WTC11 (cell line): ENCODE measurements at regions not wholly inside any gene's neighbourhood (a gene's known extent, or its start where the extent isn't known, plus 50 kb on each side); places are given as distances from the start of the nearest gene placed in this dataset.

Source experiments
- ATAC-seq: fragments of 200-7000 bp; cut with Tn5 transposase; 2 replicates; pipeline ENCODE4 v1.10.0; 2021; ENCODE audit warnings: mild to moderate bottlenecking, moderate library complexity
- CTCF ChIA-PET: fragments of 300-600 bp; sonication (Branson Sonifier 250); formaldehyde crosslinking; loops from one replicate; lab custom pipeline; 2021; ENCODE audit warnings: antibody characterized with exemption; lab: Charles Lee
- POLR2A ChIA-PET: fragments of 350-600 bp; sonication (Branson Sonifier 250); formaldehyde crosslinking; loops from one replicate; lab custom pipeline; 2021; ENCODE audit warnings: antibody characterized with exemption; lab: Charles Lee
- DNase-seq: peaks from one replicate; pipeline ENCODE4 v3.0.0; 2021; ENCODE audit warnings: low spot score
- H3K27ac Mint-ChIP-seq: 2 replicates; pipeline ENCODE4 v1.8.0; 2021; ENCODE audit warnings: mixed read lengths
- H3K27me3 Mint-ChIP-seq: 2 replicates; pipeline ENCODE4 v1.8.0; 2021; ENCODE audit warnings: low read depth, mild to moderate bottlenecking, moderate library complexity, mixed read lengths
- H3K36me3 Mint-ChIP-seq: 2 replicates; pipeline ENCODE4 v1.8.0; 2021; ENCODE audit warnings: mixed read lengths
- H3K4me1 Mint-ChIP-seq: 2 replicates; pipeline ENCODE4 v1.8.0; 2022; ENCODE audit warnings: mixed read lengths
- H3K4me3 Mint-ChIP-seq: 2 replicates; pipeline ENCODE4 v1.8.0; 2021; ENCODE audit warnings: mild to moderate bottlenecking, moderate library complexity, mixed read lengths
- H3K9me3 Mint-ChIP-seq: 2 replicates; pipeline ENCODE4 v1.8.0; 2021; ENCODE audit warnings: mixed read lengths
- ATF1 ChIP-seq: sonication (generic); formaldehyde crosslinking; IDR thresholded peaks from 2 replicates; pipeline ENCODE4 v1.8.1; 2023; ENCODE audit warnings: mild to moderate bottlenecking, moderate library complexity, missing genetic modification reagents
- ATF3 ChIP-seq: sonication (generic); formaldehyde crosslinking; conservative IDR thresholded peaks from 2 replicates; pipeline ENCODE4 v1.8.1; 2022; ENCODE audit warnings: mild to moderate bottlenecking, missing genetic modification reagents
- CREM ChIP-seq: sonication (generic); formaldehyde crosslinking; IDR thresholded peaks from 2 replicates; pipeline ENCODE4 v1.8.1; 2022; ENCODE audit warnings: mild to moderate bottlenecking, missing genetic modification reagents, moderate library complexity
- EMX1 ChIP-seq: fragments of 250-450 bp; sonication (Bioruptor Pico); IDR thresholded peaks from 2 replicates; pipeline ENCODE4 v1.8.0; 2021; ENCODE audit warnings: mild to moderate bottlenecking
- ESRRA ChIP-seq: sonication (generic); formaldehyde crosslinking; IDR thresholded peaks from 2 replicates; pipeline ENCODE4 v1.8.1; 2022; ENCODE audit warnings: mild to moderate bottlenecking, missing genetic modification reagents, borderline replicate concordance
- FOXJ3 ChIP-seq: sonication (generic); formaldehyde crosslinking; IDR thresholded peaks from 2 replicates; pipeline ENCODE4 v1.9.0; 2021; ENCODE audit warnings: missing genetic modification reagents, mild to moderate bottlenecking, borderline replicate concordance
- FOXK1 ChIP-seq: sonication (generic); formaldehyde crosslinking; IDR thresholded peaks from 2 replicates; pipeline ENCODE4 v1.8.0; 2022; ENCODE audit warnings: mild to moderate bottlenecking, moderate library complexity, missing genetic modification reagents
- GABPB1 ChIP-seq: sonication (generic); formaldehyde crosslinking; IDR thresholded peaks from 2 replicates; pipeline ENCODE4 v1.8.1; 2023; ENCODE audit warnings: mild to moderate bottlenecking, missing genetic modification reagents
- GTF2I ChIP-seq: fragments of 250-450 bp; sonication (Bioruptor Pico); conservative IDR thresholded peaks from 2 replicates; pipeline ENCODE4 v1.4.0; 2021; ENCODE audit warnings: mild to moderate bottlenecking
- IRF1 ChIP-seq: sonication (generic); formaldehyde crosslinking; IDR thresholded peaks from 2 replicates; pipeline ENCODE4 v1.8.0; 2023; ENCODE audit warnings: missing genetic modification reagents
- JAZF1 ChIP-seq: fragments of 250-450 bp; sonication (Bioruptor Pico); IDR thresholded peaks from 2 replicates; pipeline ENCODE4 v1.9.0; 2021; ENCODE audit warnings: moderate library complexity, mild to moderate bottlenecking, inconsistent platforms
- MAX ChIP-seq: sonication (generic); formaldehyde crosslinking; IDR thresholded peaks from 2 replicates; pipeline ENCODE4 v1.8.0; 2022; ENCODE audit warnings: mild to moderate bottlenecking, missing genetic modification reagents
- MXD4 ChIP-seq: fragments of 250-450 bp; sonication (Bioruptor Pico); IDR thresholded peaks from 2 replicates; pipeline ENCODE4 v1.8.0; 2021; ENCODE audit warnings: mild to moderate bottlenecking, moderate library complexity, borderline replicate concordance
- MYBL2 ChIP-seq: sonication (generic); formaldehyde crosslinking; IDR thresholded peaks from 2 replicates; pipeline ENCODE4 v1.8.1; 2023; ENCODE audit warnings: mild to moderate bottlenecking, moderate library complexity, missing genetic modification reagents
- NR2C2 ChIP-seq: sonication (generic); formaldehyde crosslinking; IDR thresholded peaks from 2 replicates; pipeline ENCODE4 v1.8.0; 2022; ENCODE audit warnings: mild to moderate bottlenecking, missing genetic modification reagents
- PRRX2 ChIP-seq: fragments of 250-450 bp; sonication (Bioruptor Pico); IDR thresholded peaks from 2 replicates; pipeline ENCODE4 v1.8.0; 2021; ENCODE audit warnings: mild to moderate bottlenecking
- RORB ChIP-seq: fragments of 250-450 bp; sonication (Bioruptor Pico); IDR thresholded peaks from 2 replicates; pipeline ENCODE4 v1.9.0; 2021; ENCODE audit warnings: mild to moderate bottlenecking
- SMAD3 ChIP-seq: sonication (generic); formaldehyde crosslinking; IDR thresholded peaks from 2 replicates; pipeline ENCODE4 v1.8.0; 2022; ENCODE audit warnings: missing genetic modification reagents, mild to moderate bottlenecking, borderline replicate concordance
- SP1 ChIP-seq: sonication (generic); formaldehyde crosslinking; conservative IDR thresholded peaks from 2 replicates; pipeline ENCODE4 v1.8.1; 2022; ENCODE audit warnings: missing genetic modification reagents
- STAT6 ChIP-seq: sonication (generic); formaldehyde crosslinking; conservative IDR thresholded peaks from 2 replicates; pipeline ENCODE4 v1.8.1; 2023; ENCODE audit warnings: mild to moderate bottlenecking, low read depth, missing genetic modification reagents, moderate library complexity
- TEAD4 ChIP-seq: sonication (generic); formaldehyde crosslinking; IDR thresholded peaks from 2 replicates; pipeline ENCODE4 v1.8.0; 2022; ENCODE audit warnings: mild to moderate bottlenecking, missing genetic modification reagents
- TP53 ChIP-seq: sonication (generic); formaldehyde crosslinking; IDR thresholded peaks from 2 replicates; pipeline ENCODE4 v1.8.1; 2023; ENCODE audit warnings: mild to moderate bottlenecking, missing genetic modification reagents
- ZBTB43 ChIP-seq: sonication (generic); formaldehyde crosslinking; IDR thresholded peaks from 2 replicates; pipeline ENCODE4 v1.8.1; 2023; ENCODE audit warnings: mild to moderate bottlenecking, missing genetic modification reagents
- ZMAT4 ChIP-seq: fragments of 250-450 bp; sonication (Bioruptor Pico); IDR thresholded peaks from 2 replicates; pipeline ENCODE4 v1.9.0; 2021; ENCODE audit warnings: mild to moderate bottlenecking
- ZNF232 ChIP-seq: sonication (generic); formaldehyde crosslinking; IDR thresholded peaks from 2 replicates; pipeline ENCODE4 v1.8.0; 2022; ENCODE audit warnings: mild to moderate bottlenecking, missing genetic modification reagents
- ZNF425 ChIP-seq: fragments of 250-450 bp; sonication (Bioruptor Pico); conservative IDR thresholded peaks from 2 replicates; pipeline ENCODE4 v1.9.0; 2021; ENCODE audit warnings: mild to moderate bottlenecking
- TF ChIP-seq, protein P1 (sequence below): sonication (generic); formaldehyde crosslinking; IDR thresholded peaks from 2 replicates; pipeline ENCODE4 v1.8.1; 2022; ENCODE audit warnings: mild to moderate bottlenecking, missing genetic modification reagents, moderate library complexity, borderline replicate concordance
- TF ChIP-seq, protein P2 (sequence below): fragments of 250-450 bp; sonication (Bioruptor Pico); IDR thresholded peaks from 2 replicates; pipeline ENCODE4 v1.9.0; 2021; ENCODE audit warnings: moderate library complexity, mild to moderate bottlenecking, inconsistent platforms, borderline replicate concordance

- no peaks in the 10 kb centered on the region for H3K27me3 Mint-ChIP-seq
- no peaks in the 10 kb centered on the region for H3K36me3 Mint-ChIP-seq
- no peak for ATAC-seq
Observed at GRCh38 chrX:82692991-82693390, 815.1 kb upstream of the POU3F4 start.

GRCh38 chrX:82695066-82695465 lies 813.0 kb upstream of the POU3F4 start:
- CTCF ChIA-PET = interaction anchor here (1.1 kb wide), 1 partner anchor 19 kb away, joined by 3 read pairs; no protein-coding TSS in a partner anchor
- Mint-ChIP-seq H3K4me1 (peaks cover 7% of the 10 kb centered on the region; the same call in 1 of the 2 replicates), H3K9me3 (no peaks in the 10 kb centered on the region), H3K36me3 (no peaks in the 10 kb centered on the region), H3K27me3 (no peaks in the 10 kb centered on the region), H3K4me3 (no peak overlapping the region), H3K27ac (no peak overlapping the region)
- ATAC-seq (no peak), DNase-seq (no peak)
- POLR2A ChIA-PET = no interaction called here
- TF ChIP-seq FOXK1 (CRISPR knock-in tag) = no peak
- no peak for TF ChIP-seq RORB (CRISPR knock-in tag)
- TF ChIP-seq ZNF425 (CRISPR knock-in tag) = no peak
- TF ChIP-seq ATF3 (CRISPR knock-in tag) = no peak
- TF ChIP-seq PRRX2 = no peak
- TF ChIP-seq TP53 = no peak
- no peak for TF ChIP-seq TEAD4 (CRISPR knock-in tag)
- TF ChIP-seq MAX (CRISPR knock-in tag) = no peak
- TF ChIP-seq NR2C2 (CRISPR knock-in tag) = no peak
- no peak for TF ChIP-seq STAT6 (CRISPR knock-in tag)
- TF ChIP-seq ZNF232 (CRISPR knock-in tag) = no peak
- no peak for TF ChIP-seq CREM
- TF ChIP-seq SP1 (CRISPR knock-in tag) = no peak

More at GRCh38 chrX:82692991-82693390, 815.1 kb upstream of the POU3F4 start:
- POLR2A ChIA-PET = no interaction called here
- Mint-ChIP-seq H3K4me3 (no peak overlapping the region), H3K9me3 (peaks cover 8% of the 10 kb centered on the region), H3K27ac (no peak overlapping the region), H3K4me1 (peaks cover 5% of the 10 kb centered on the region; the same call in 1 of the 2 replicates)
- TF ChIP-seq GTF2I (CRISPR knock-in tag) = no peak
- TF ChIP-seq ZMAT4 (CRISPR knock-in tag) = no peak
- TF ChIP-seq SMAD3 = no peak
- TF ChIP-seq PRRX2 = no peak
- no peak for TF ChIP-seq ESRRA
- TF ChIP-seq MAX (CRISPR knock-in tag) = no peak
- no peak for TF ChIP-seq FOXJ3
- no peak for TF ChIP-seq EMX1 (CRISPR knock-in tag)
- TF ChIP-seq, protein P1, sequence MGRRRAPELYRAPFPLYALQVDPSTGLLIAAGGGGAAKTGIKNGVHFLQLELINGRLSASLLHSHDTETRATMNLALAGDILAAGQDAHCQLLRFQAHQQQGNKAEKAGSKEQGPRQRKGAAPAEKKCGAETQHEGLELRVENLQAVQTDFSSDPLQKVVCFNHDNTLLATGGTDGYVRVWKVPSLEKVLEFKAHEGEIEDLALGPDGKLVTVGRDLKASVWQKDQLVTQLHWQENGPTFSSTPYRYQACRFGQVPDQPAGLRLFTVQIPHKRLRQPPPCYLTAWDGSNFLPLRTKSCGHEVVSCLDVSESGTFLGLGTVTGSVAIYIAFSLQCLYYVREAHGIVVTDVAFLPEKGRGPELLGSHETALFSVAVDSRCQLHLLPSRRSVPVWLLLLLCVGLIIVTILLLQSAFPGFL (CRISPR knock-in tag) = no peak
- TF ChIP-seq SP1 (CRISPR knock-in tag) = no peak
- TF ChIP-seq MYBL2 (CRISPR knock-in tag) = no peak
- no peak for TF ChIP-seq MXD4 (CRISPR knock-in tag)
- TF ChIP-seq, protein P2, sequence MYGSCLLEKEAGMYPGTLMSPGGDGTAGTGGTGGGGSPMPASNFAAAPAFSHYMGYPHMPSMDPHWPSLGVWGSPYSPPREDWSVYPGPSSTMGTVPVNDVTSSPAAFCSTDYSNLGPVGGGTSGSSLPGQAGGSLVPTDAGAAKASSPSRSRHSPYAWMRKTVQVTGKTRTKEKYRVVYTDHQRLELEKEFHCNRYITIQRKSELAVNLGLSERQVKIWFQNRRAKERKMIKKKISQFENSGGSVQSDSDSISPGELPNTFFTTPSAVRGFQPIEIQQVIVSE (CRISPR knock-in tag) = no peak
- TF ChIP-seq TEAD4 (CRISPR knock-in tag) = no peak
- TF ChIP-seq GABPB1 (CRISPR knock-in tag) = no peak
- TF ChIP-seq ATF1 (CRISPR knock-in tag) = no peak
- TF ChIP-seq ZBTB43 (CRISPR knock-in tag) = no peak
- TF ChIP-seq IRF1 = no peak
- no peak for TF ChIP-seq JAZF1 (CRISPR knock-in tag)
- no peak for DNase-seq
- CTCF ChIA-PET = no interaction called here
